ENCODE measurements at regions not wholly inside any gene's neighbourhood (a gene's known extent, or its start where the extent isn't known, plus 50 kb on each side); places are given as distances from the start of the nearest gene placed in this dataset.

DNA sequence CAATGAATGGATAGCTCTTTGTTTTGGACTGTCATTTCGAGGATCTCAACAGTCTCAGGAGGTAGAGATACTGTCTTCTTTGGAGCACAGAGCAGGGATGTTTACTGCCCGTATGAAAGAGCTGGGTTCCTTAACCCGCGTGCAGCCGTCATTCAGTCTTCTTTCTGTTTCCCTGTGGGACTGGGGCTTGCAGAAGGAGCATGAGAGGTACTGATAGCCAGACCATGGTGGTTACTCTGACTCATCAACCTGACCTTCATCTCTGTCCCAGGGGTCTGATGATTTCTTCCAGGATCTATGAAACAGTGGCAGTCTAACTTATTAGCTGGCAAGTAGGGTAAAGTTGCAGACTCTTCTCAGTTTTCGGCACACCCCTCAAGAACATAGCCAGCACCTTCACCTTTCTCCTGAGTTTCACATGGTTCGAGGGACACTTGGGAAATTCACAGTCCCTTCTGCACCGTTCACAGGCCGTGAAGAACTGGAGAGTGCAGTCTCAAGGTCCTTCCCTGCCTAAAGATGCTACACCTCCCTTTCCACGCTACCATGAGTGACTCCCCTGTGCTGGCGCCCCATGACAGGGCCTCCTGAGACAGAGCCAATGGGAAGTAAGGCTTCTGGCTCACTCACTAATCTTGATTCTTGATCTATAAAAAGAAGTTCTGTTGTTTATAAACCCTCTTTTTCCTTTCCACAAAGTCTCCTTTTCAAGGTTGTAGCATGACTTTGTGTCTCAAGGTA lies 226.2 kb downstream of the MC4R start:
- peak; percentile 63 for ATAC-seq (ENCODE audit: insufficient read depth, low read depth)
- Histone ChIP-seq H3K4me3 (ENCODE audit: low read depth in 1 of 2, low read length in 2 of 2) (peak overlapping the region in 1 of 2 experiments; percentile 2; a peak in 1 of 4 replicates), H3K27ac (ENCODE audit: low read length) (peak overlapping the region; percentile 94), H4K20me1 (ENCODE audit: insufficient read depth, low read length) (no peaks in the 10 kb centered on the region), H3K36me3 (ENCODE audit: insufficient read depth, low read length) (no peaks in the 10 kb centered on the region), H3K9me3 (ENCODE audit: insufficient read depth, low read length, severe bottlenecking) (no peaks in the 10 kb centered on the region), H3K4me1 (ENCODE audit: insufficient read depth, low read length) (peaks cover 70% of the 10 kb centered on the region), H3K79me2 (ENCODE audit: insufficient read depth, low read length) (no peaks in the 10 kb centered on the region), H3K9ac (ENCODE audit: low read depth, low read length) (peak overlapping the region; percentile 52), H3K27me3 (ENCODE audit: insufficient read depth, low read length, poor library complexity) (no peaks in the 10 kb centered on the region), H3K4me2 (ENCODE audit: insufficient read depth, low read length) (peak overlapping the region; percentile 40), H2AFZ (ENCODE audit: low read depth, low read length) (peak overlapping the region; percentile 55)
- TF ChIP-seq, protein P1, sequence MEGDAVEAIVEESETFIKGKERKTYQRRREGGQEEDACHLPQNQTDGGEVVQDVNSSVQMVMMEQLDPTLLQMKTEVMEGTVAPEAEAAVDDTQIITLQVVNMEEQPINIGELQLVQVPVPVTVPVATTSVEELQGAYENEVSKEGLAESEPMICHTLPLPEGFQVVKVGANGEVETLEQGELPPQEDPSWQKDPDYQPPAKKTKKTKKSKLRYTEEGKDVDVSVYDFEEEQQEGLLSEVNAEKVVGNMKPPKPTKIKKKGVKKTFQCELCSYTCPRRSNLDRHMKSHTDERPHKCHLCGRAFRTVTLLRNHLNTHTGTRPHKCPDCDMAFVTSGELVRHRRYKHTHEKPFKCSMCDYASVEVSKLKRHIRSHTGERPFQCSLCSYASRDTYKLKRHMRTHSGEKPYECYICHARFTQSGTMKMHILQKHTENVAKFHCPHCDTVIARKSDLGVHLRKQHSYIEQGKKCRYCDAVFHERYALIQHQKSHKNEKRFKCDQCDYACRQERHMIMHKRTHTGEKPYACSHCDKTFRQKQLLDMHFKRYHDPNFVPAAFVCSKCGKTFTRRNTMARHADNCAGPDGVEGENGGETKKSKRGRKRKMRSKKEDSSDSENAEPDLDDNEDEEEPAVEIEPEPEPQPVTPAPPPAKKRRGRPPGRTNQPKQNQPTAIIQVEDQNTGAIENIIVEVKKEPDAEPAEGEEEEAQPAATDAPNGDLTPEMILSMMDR (IDR thresholded peaks at IDR 0.05; ENCODE audit: borderline replicate concordance, extremely low read depth, low read length, poor library complexity, severe bottlenecking) = no peak
- no peak for TF ChIP-seq EZH2 (IDR thresholded peaks at IDR 0.05; ENCODE audit: borderline replicate concordance, low read depth, low read length, severe bottlenecking)
- DNase-seq = peak; percentile 66

DNA sequence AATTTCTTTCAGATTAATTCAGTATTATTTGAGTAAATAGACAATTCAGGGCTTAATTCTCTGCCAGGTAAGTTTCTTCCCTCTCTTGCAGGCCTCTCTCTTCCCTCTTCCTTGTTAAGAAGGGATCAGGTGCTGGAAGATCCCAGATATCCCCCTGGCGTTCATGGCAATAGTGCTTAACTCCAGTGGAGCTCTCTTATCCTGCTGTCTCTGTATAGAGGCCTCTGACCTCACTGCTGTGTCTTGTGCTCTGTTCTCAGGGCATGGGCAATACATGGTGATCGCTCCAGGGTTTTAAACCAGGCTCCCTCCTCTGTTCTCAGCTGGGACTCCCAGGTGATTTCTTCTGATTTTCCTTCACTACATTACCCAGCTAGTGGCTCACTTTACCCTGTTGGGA lies 226.8 kb downstream of the MC4R start:
- H3K9ac ChIP-seq (ENCODE audit: low read depth, low read length) = peak overlapping the region; percentile 52
- peak overlapping the region; percentile 94 for H3K27ac ChIP-seq (ENCODE audit: low read length)
- H3K27me3 ChIP-seq (ENCODE audit: insufficient read depth, low read length, poor library complexity) = no peaks in the 10 kb centered on the region
- no peaks in the 10 kb centered on the region for H3K9me3 ChIP-seq (ENCODE audit: insufficient read depth, low read length, severe bottlenecking)
- ATAC-seq (ENCODE audit: insufficient read depth, low read depth) = peak; percentile 44
- H4K20me1 ChIP-seq (ENCODE audit: insufficient read depth, low read length) = no peaks in the 10 kb centered on the region
- no peaks in the 10 kb centered on the region for H3K36me3 ChIP-seq (ENCODE audit: insufficient read depth, low read length)
- H3K4me3 ChIP-seq (ENCODE audit: low read depth in 1 of 2, low read length in 2 of 2) = peak overlapping the region in 1 of 2 experiments; percentile 2; a peak in 1 of 4 replicates
- H2AFZ ChIP-seq (ENCODE audit: low read depth, low read length) = peak overlapping the region; percentile 55
- peak overlapping the region; percentile 40; the same call in 1 of the 2 replicates for H3K4me2 ChIP-seq (ENCODE audit: insufficient read depth, low read length)
- no peaks in the 10 kb centered on the region for H3K79me2 ChIP-seq (ENCODE audit: insufficient read depth, low read length)
- DNase-seq = peak; percentile 30
- TF ChIP-seq, protein P1 (IDR thresholded peaks at IDR 0.05; ENCODE audit: borderline replicate concordance, extremely low read depth, low read length, poor library complexity, severe bottlenecking) = no peak
- no peak for TF ChIP-seq EZH2 (IDR thresholded peaks at IDR 0.05; ENCODE audit: borderline replicate concordance, low read depth, low read length, severe bottlenecking)
- peaks cover 70% of the 10 kb centered on the region for H3K4me1 ChIP-seq (ENCODE audit: insufficient read depth, low read length)

GRCh38 chr18:60134806-60135205 lies 235.0 kb downstream of the PMAIP1 start:
- no peak overlapping the region for H2AFZ ChIP-seq (ENCODE audit: low read depth, low read length)
- H3K36me3 ChIP-seq (ENCODE audit: insufficient read depth, low read length) = no peaks in the 10 kb centered on the region
- H3K9me3 ChIP-seq (ENCODE audit: insufficient read depth, low read length, severe bottlenecking) = no peaks in the 10 kb centered on the region
- no peak overlapping the region for H3K4me2 ChIP-seq (ENCODE audit: insufficient read depth, low read length)
- DNase-seq (no peak), ATAC-seq (ENCODE audit: insufficient read depth, low read depth) (no peak)
- H4K20me1 ChIP-seq (ENCODE audit: insufficient read depth, low read length) = no peaks in the 10 kb centered on the region
- H3K27ac ChIP-seq (ENCODE audit: low read length) = no peak overlapping the region
- no peaks in the 10 kb centered on the region for H3K79me2 ChIP-seq (ENCODE audit: insufficient read depth, low read length)
- H3K4me3 ChIP-seq (ENCODE audit: low read depth in 1 of 2, low read length in 2 of 2) = no peak overlapping the region
- H3K9ac ChIP-seq (ENCODE audit: low read depth, low read length) = no peak overlapping the region
- no peaks in the 10 kb centered on the region for H3K27me3 ChIP-seq (ENCODE audit: insufficient read depth, low read length, poor library complexity)
- H3K4me1 ChIP-seq (ENCODE audit: insufficient read depth, low read length) = no peaks in the 10 kb centered on the region
- TF ChIP-seq EZH2 (IDR thresholded peaks at IDR 0.05; ENCODE audit: borderline replicate concordance, low read depth, low read length, severe bottlenecking) = no peak
- TF ChIP-seq, protein P1 (IDR thresholded peaks at IDR 0.05; ENCODE audit: borderline replicate concordance, extremely low read depth, low read length, poor library complexity, severe bottlenecking) = no peak

All from DND-41 (cell line).